ENCODE measurements at regions not wholly inside any gene's neighbourhood (a gene's known extent, or its start where the extent isn't known, plus 50 kb on each side); places are given as distances from the start of the nearest gene placed in this dataset.
"Not testable (repeated sequence)": the region's sequence is repeated elsewhere in the genome, so short reads cannot be mapped to it uniquely, and the experiment has no call there.

DNA sequence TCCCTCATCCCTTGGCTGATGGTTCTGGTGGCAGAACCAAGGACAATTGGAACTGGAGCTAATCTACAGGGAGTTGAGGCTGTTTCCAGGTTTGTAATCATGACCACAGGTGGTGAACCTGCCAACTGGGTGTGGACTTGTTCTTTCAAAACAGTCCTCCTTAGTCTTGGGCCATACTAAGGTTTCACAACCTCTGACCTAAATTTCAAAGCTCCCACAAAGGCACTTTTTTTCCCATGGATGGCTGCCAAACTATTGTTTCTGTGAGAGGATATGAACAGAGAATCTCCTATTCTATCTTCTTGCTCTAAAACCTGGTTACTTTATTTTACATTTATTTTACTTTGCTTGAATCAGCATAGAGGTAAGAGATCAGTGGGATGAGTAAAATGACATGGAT lies 106.5 kb upstream of the IZUMO3 start:
- H3K27me3 Mint-ChIP-seq (ENCODE audit: unreplicated experiment) = no peaks in the 10 kb centered on the region
- H3K4me1 Mint-ChIP-seq (ENCODE audit: unreplicated experiment) = no peaks in the 10 kb centered on the region
- no peak overlapping the region for H3K27ac Mint-ChIP-seq (ENCODE audit: unreplicated experiment)
- TF ChIP-seq, protein P1, sequence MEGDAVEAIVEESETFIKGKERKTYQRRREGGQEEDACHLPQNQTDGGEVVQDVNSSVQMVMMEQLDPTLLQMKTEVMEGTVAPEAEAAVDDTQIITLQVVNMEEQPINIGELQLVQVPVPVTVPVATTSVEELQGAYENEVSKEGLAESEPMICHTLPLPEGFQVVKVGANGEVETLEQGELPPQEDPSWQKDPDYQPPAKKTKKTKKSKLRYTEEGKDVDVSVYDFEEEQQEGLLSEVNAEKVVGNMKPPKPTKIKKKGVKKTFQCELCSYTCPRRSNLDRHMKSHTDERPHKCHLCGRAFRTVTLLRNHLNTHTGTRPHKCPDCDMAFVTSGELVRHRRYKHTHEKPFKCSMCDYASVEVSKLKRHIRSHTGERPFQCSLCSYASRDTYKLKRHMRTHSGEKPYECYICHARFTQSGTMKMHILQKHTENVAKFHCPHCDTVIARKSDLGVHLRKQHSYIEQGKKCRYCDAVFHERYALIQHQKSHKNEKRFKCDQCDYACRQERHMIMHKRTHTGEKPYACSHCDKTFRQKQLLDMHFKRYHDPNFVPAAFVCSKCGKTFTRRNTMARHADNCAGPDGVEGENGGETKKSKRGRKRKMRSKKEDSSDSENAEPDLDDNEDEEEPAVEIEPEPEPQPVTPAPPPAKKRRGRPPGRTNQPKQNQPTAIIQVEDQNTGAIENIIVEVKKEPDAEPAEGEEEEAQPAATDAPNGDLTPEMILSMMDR (IDR thresholded peaks at IDR 0.05) = no peak
- H3K9me3 Mint-ChIP-seq (ENCODE audit: unreplicated experiment) = peaks cover 20% of the 10 kb centered on the region
- DNase-seq (ENCODE audit: extremely low spot score, unreplicated experiment) = no peak
- H3K4me3 Mint-ChIP-seq (ENCODE audit: unreplicated experiment) = no peak overlapping the region
- no peaks in the 10 kb centered on the region for H3K36me3 Mint-ChIP-seq (ENCODE audit: unreplicated experiment)

DNA sequence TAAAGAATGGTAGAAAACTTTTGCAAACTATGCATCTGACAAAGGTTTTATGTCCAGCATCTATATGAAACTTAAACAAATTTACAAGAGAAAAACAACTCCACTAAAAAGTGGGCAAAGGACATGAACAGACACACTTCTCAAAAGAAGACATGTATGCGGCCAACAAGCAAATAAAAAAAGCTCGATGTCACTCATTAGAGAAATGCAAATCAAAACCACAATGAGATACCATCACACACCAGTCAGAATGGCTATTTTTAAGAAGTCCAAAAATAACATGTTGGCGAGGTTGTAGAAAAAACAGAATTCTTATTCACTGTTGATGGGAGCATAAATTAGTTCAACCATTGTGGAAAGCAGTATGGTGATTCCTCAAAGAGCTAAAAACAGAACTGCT lies 83.1 kb upstream of the IZUMO3 start:
- H3K4me1 Mint-ChIP-seq (ENCODE audit: unreplicated experiment); H3K27ac Mint-ChIP-seq (ENCODE audit: unreplicated experiment): not testable (repeated sequence)

DNA sequence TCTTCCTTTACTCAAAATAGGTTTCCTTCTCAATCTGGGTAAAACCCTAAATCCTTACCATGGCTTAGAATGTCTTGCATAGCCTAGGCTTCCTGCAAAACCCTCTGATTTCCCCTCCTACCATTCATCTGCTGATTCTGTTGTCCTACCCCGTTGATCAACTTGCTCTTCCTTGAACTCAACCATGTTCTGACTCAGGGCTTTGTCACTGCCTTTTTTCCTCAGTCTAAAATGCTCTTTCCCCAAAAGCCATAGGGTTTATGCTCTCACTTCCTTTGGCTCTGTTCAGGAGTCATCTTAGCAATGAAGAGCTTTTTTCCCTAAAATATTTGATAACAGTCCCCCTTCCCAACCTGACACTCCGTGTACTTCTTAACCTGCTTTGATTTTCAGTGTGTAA lies 79.4 kb upstream of the IZUMO3 start:
- no peak for DNase-seq (ENCODE audit: extremely low spot score, unreplicated experiment)
- no peak overlapping the region for H3K4me3 Mint-ChIP-seq (ENCODE audit: unreplicated experiment)
- H3K36me3 Mint-ChIP-seq (ENCODE audit: unreplicated experiment) = no peaks in the 10 kb centered on the region
- no peaks in the 10 kb centered on the region for H3K27me3 Mint-ChIP-seq (ENCODE audit: unreplicated experiment)
- TF ChIP-seq, protein P1 (IDR thresholded peaks at IDR 0.05) = no peak
- peaks cover 14% of the 10 kb centered on the region for H3K9me3 Mint-ChIP-seq (ENCODE audit: unreplicated experiment)
- H3K27ac Mint-ChIP-seq (ENCODE audit: unreplicated experiment) = no peak overlapping the region
- H3K4me1 Mint-ChIP-seq (ENCODE audit: unreplicated experiment) = no peaks in the 10 kb centered on the region

More for the DNA sequence above, 83.1 kb upstream of the IZUMO3 start:
- not testable (repeated sequence) for H3K4me3 Mint-ChIP-seq (ENCODE audit: unreplicated experiment); H3K36me3 Mint-ChIP-seq (ENCODE audit: unreplicated experiment); DNase-seq (ENCODE audit: extremely low spot score, unreplicated experiment); H3K27me3 Mint-ChIP-seq (ENCODE audit: unreplicated experiment)
- peaks cover 14% of the 10 kb centered on the region for H3K9me3 Mint-ChIP-seq (ENCODE audit: unreplicated experiment)

DNA sequence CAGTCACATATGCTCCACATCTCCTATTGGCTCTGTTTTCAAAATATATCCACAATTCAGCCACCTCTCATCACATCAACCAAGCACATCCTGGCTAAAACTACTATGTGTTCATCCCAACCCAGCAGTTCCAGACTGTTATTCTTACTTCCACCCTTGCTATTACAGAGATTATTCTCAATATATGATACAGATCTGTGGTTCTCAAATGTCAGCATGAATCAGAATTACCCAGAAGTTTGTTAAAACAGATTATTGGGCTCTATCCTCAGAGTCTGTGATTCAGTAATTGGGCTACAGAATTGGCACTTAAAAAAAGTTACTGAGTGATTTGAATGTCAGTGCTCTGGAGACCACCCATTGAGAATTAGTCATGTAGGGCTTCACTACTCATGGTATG lies 78.8 kb upstream of the IZUMO3 start:
- Mint-ChIP-seq H3K4me1 (ENCODE audit: unreplicated experiment) (no peaks in the 10 kb centered on the region), H3K27me3 (ENCODE audit: unreplicated experiment) (no peaks in the 10 kb centered on the region), H3K27ac (ENCODE audit: unreplicated experiment) (no peak overlapping the region), H3K4me3 (ENCODE audit: unreplicated experiment) (no peak overlapping the region), H3K36me3 (ENCODE audit: unreplicated experiment) (no peaks in the 10 kb centered on the region), H3K9me3 (ENCODE audit: unreplicated experiment) (peaks cover 14% of the 10 kb centered on the region)
- no peak for DNase-seq (ENCODE audit: extremely low spot score, unreplicated experiment)
- TF ChIP-seq, protein P1 (IDR thresholded peaks at IDR 0.05) = no peak

DNA sequence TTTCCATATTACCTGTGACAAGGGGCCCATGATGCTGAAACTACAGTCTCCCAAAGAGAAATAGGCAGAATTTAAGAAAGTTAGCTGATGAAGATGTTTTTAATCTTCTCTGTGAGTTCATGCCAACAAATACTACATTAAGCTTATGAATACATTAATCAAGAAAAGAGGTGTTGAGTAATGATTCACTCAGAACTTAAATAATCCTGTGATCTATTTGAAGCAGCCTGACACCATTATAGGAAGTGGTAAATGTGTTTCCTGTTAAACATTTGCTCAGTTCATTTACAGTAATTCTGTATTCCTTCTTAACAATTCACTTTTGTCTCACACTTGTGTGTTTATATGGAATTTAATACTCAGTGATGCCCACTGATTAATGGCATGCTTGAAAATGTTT lies 75.0 kb upstream of the IZUMO3 start:
- TF ChIP-seq, protein P1 (IDR thresholded peaks at IDR 0.05) = no peak
- H3K4me1 Mint-ChIP-seq (ENCODE audit: unreplicated experiment) = no peaks in the 10 kb centered on the region
- H3K36me3 Mint-ChIP-seq (ENCODE audit: unreplicated experiment) = no peaks in the 10 kb centered on the region
- H3K27ac Mint-ChIP-seq (ENCODE audit: unreplicated experiment) = no peak overlapping the region
- no peaks in the 10 kb centered on the region for H3K27me3 Mint-ChIP-seq (ENCODE audit: unreplicated experiment)
- H3K4me3 Mint-ChIP-seq (ENCODE audit: unreplicated experiment) = no peak overlapping the region
- no peak for DNase-seq (ENCODE audit: extremely low spot score, unreplicated experiment)
- peaks cover 12% of the 10 kb centered on the region for H3K9me3 Mint-ChIP-seq (ENCODE audit: unreplicated experiment)

DNA sequence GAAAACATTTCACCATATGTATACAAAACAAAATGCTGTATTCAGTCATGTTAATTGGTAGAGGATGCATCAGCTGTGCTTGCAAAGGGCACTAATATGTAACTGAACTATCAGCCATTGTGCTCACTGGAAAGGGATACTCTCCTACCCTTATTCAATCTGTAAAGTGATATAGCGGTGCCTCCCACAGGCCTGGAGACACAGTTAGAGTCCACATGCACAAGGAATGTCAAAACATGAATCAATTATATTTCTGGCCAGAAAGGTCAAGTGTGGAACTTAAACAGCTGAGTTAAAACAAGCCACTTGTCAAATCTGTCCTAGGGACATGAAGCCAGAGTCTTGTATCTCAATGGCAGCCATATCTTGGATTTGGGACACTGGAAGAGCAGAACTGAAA lies 71.2 kb upstream of the IZUMO3 start:
- H3K27me3 Mint-ChIP-seq (ENCODE audit: unreplicated experiment) = no peaks in the 10 kb centered on the region
- no peak overlapping the region for H3K27ac Mint-ChIP-seq (ENCODE audit: unreplicated experiment)
- H3K4me1 Mint-ChIP-seq (ENCODE audit: unreplicated experiment) = no peaks in the 10 kb centered on the region
- TF ChIP-seq, protein P1 (IDR thresholded peaks at IDR 0.05) = no peak
- no peak for DNase-seq (ENCODE audit: extremely low spot score, unreplicated experiment)
- no peaks in the 10 kb centered on the region for H3K9me3 Mint-ChIP-seq (ENCODE audit: unreplicated experiment)
- no peak overlapping the region for H3K4me3 Mint-ChIP-seq (ENCODE audit: unreplicated experiment)
- no peaks in the 10 kb centered on the region for H3K36me3 Mint-ChIP-seq (ENCODE audit: unreplicated experiment)

All from osteocyte (in vitro differentiated cells).